Fibroblast of lung (primary cell): ENCODE measurements at regions not wholly inside any gene's neighbourhood (a gene's known extent, or its start where the extent isn't known, plus 50 kb on each side); places are given as distances from the start of the nearest gene placed in this dataset.

Experiments used
- DNase-seq, 2 donors: peaks; one replicate each; pipeline versions ENCODE4 v3.0.0 to v3.0.0-alpha.2; 2010; ENCODE audit warnings: low read depth in 2 of 2
- H2AFZ ChIP-seq: 2 replicates; pipeline ENCODE4 v1.5.1; 2012; ENCODE audit warnings: low read length, control low read depth, inconsistent platforms
- H3K27ac ChIP-seq: 2 replicates; pipeline ENCODE4 v1.5.1; 2011; ENCODE audit warnings: low read length, control low read depth; ENCODE audit not compliant: insufficient read depth
- H3K27me3 ChIP-seq: 2 replicates; pipeline ENCODE4 v1.5.1; 2011; ENCODE audit warnings: mild to moderate bottlenecking, low read length; ENCODE audit not compliant: control insufficient read depth, insufficient read depth
- H3K36me3 ChIP-seq: 2 replicates; pipeline ENCODE4 v1.5.1; 2011; ENCODE audit warnings: low read length; ENCODE audit not compliant: control insufficient read depth, insufficient read depth
- H3K4me1 ChIP-seq: 2 replicates; pipeline ENCODE4 v1.5.1; 2011; ENCODE audit warnings: low read length; ENCODE audit not compliant: control insufficient read depth, insufficient read depth; ENCODE audit errors: extremely low read depth
- H3K4me2 ChIP-seq: 2 replicates; pipeline ENCODE4 v1.5.1; 2011; ENCODE audit warnings: low read length, control low read depth; ENCODE audit not compliant: insufficient read depth; ENCODE audit errors: extremely low read depth
- H3K4me3 ChIP-seq, 4 experiments: fragments of 200-600 bp in 1 of 4; sonication (generic) in 1 of 4; replicated peaks in 1 of 4; 2 replicates each; pipeline ENCODE4 v1.5.1; 2011 to 2016; ENCODE audit warnings: low read length in 4 of 4, low read depth in 3 of 4, mild to moderate bottlenecking in 3 of 4, control low read depth in 2 of 4, inconsistent platforms in 1 of 4, mixed read lengths in 1 of 4; ENCODE audit not compliant: insufficient read depth in 1 of 4; ENCODE audit errors: control extremely low read depth in 1 of 4
- H3K79me2 ChIP-seq: 2 replicates; pipeline ENCODE4 v1.5.1; 2012; ENCODE audit warnings: mild to moderate bottlenecking, low read length, inconsistent platforms; ENCODE audit not compliant: control insufficient read depth, insufficient read depth
- H3K9ac ChIP-seq: 2 replicates; pipeline ENCODE4 v1.5.1; 2011; ENCODE audit warnings: mild to moderate bottlenecking, low read length, control low read depth; ENCODE audit not compliant: insufficient read depth
- H3K9me3 ChIP-seq: 2 replicates; pipeline ENCODE4 v1.5.1; 2012; ENCODE audit warnings: low read depth, low read length; ENCODE audit not compliant: control insufficient read depth, insufficient read depth
- H4K20me1 ChIP-seq: 2 replicates; pipeline ENCODE4 v1.5.1; 2011; ENCODE audit warnings: low read length; ENCODE audit not compliant: control insufficient read depth, insufficient read depth; ENCODE audit errors: extremely low read depth
- EZH2 ChIP-seq: IDR thresholded peaks from 2 replicates; pipeline ENCODE4 v1.5.1; 2012; ENCODE audit warnings: low read length, control low read depth, mild to moderate bottlenecking; ENCODE audit errors: missing control alignments
- TF ChIP-seq, protein P1 (sequence below), 2 donors: IDR thresholded peaks in 1 of 2; conservative IDR thresholded peaks in 1 of 2; 1 replicate in 1 of 2; 2 replicates in 1 of 2; pipeline ENCODE4 v1.5.1; 2011 to 2012; ENCODE audit warnings: low read length in 2 of 2, control low read depth in 1 of 2, inconsistent platforms in 1 of 2, low read depth in 1 of 2, mild to moderate bottlenecking in 1 of 2

DNA sequence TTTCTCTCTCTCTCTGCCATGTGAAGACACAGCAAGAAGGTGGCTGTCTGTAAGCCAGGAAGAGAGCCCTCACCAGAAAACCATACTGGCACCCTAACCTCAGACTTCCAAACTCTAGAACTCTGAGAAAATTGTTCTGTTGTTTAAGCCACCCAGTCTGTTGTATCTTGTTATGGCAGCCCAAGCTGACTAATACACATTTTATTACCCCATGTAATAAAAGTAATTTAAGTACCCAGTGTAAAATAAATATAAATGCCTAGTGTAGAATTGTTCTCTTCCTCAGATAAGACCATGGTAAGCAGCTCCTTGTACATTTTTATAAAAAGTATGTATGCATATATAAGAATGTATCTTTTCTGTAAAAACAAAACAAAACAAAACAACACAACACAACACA lies 119.7 kb downstream of the DTL start:
- H2AFZ ChIP-seq = no peak overlapping the region
- no peak overlapping the region for H3K9ac ChIP-seq
- no peak for TF ChIP-seq EZH2
- TF ChIP-seq, protein P1, sequence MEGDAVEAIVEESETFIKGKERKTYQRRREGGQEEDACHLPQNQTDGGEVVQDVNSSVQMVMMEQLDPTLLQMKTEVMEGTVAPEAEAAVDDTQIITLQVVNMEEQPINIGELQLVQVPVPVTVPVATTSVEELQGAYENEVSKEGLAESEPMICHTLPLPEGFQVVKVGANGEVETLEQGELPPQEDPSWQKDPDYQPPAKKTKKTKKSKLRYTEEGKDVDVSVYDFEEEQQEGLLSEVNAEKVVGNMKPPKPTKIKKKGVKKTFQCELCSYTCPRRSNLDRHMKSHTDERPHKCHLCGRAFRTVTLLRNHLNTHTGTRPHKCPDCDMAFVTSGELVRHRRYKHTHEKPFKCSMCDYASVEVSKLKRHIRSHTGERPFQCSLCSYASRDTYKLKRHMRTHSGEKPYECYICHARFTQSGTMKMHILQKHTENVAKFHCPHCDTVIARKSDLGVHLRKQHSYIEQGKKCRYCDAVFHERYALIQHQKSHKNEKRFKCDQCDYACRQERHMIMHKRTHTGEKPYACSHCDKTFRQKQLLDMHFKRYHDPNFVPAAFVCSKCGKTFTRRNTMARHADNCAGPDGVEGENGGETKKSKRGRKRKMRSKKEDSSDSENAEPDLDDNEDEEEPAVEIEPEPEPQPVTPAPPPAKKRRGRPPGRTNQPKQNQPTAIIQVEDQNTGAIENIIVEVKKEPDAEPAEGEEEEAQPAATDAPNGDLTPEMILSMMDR (conservative IDR thresholded peaks at IDR 0.05 in 1 of 2, IDR thresholded peaks at IDR 0.05 in 1 of 2; ENCODE audit: low read depth in 1 of 2, low read length in 2 of 2) = no peak
- no peaks in the 10 kb centered on the region for H3K36me3 ChIP-seq
- no peak overlapping the region for H3K4me2 ChIP-seq
- no peaks in the 10 kb centered on the region for H4K20me1 ChIP-seq
- no peak overlapping the region for H3K27ac ChIP-seq
- no peaks in the 10 kb centered on the region for H3K4me1 ChIP-seq
- no peaks in the 10 kb centered on the region for H3K79me2 ChIP-seq
- H3K27me3 ChIP-seq = no peaks in the 10 kb centered on the region
- DNase-seq = no peak
- H3K4me3 ChIP-seq = no peak overlapping the region
- H3K9me3 ChIP-seq = no peaks in the 10 kb centered on the region

DNA sequence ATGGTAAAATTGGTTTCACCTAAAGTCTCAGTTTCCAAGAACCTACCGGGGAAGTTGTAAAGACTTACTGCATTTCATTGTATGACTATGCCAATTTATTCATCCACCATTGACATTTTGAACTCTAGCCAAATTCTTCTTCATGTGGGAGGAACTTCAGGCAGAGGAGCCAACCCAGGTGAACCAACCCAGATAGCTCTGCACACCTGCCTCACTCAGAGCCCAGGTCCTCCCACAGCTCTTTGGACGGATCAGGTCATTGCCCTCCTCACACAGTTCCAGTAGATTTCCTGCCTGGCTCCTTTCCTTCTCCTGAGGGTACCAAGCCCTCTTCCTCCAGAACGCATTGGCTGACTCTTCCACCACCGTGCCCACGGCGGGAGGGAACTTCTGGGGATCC lies 121.7 kb downstream of the DTL start:
- DNase-seq = no peak
- Histone ChIP-seq H3K27me3 (no peaks in the 10 kb centered on the region), H3K27ac (no peak overlapping the region), H3K9ac (no peak overlapping the region), H3K9me3 (no peaks in the 10 kb centered on the region), H3K79me2 (no peaks in the 10 kb centered on the region), H3K4me1 (peaks cover 5% of the 10 kb centered on the region), H2AFZ (no peak overlapping the region), H3K4me3 (no peak overlapping the region), H4K20me1 (no peaks in the 10 kb centered on the region), H3K36me3 (no peaks in the 10 kb centered on the region), H3K4me2 (no peak overlapping the region)
- TF ChIP-seq, protein P1 (conservative IDR thresholded peaks at IDR 0.05 in 1 of 2, IDR thresholded peaks at IDR 0.05 in 1 of 2; ENCODE audit: low read depth in 1 of 2, low read length in 2 of 2) = no peak
- no peak for TF ChIP-seq EZH2

DNA sequence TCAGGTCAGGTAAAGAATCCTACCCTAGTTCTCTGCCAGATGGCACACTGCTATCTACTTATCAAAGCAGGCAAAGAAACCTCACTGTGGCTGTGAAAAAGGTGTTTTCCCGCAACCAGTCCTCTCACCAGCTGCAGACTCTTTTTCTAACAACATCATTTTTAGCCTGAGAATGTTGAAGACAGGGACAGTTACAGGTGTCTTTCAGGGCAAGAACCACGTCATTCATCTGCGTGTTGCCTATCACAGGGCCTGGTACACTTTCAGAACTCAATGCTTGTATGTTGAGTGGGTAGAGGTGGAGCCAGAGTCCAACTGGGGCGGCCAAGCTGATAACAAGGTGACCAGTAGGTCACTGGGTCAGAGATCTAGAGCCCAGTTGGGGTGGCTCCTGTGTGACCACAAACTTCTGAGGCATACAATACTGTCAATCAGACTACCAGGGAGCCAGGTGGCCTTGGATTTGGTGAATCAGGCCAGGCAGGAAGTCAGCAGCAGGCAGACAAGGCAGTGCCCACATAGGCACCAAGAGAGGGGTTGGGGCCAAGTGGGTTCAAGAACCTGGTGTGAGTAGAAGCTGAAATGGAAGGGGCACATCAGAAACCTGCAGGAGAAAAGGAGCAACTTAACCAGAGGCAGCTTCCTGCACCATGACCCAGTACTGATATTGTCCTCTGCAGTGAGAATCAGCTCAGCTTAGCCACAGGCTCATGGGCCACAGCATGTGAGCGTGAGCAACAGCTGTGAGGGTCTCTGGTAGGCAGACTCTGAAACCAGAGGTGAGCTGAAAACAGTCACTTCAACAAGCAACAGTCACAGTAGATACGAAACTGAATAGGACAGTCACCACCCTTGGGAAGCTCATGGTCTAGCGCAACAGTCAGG lies 123.6 kb downstream of the DTL start:
- no peaks in the 10 kb centered on the region for H3K79me2 ChIP-seq
- no peaks in the 10 kb centered on the region for H3K9me3 ChIP-seq
- no peak overlapping the region for H3K4me3 ChIP-seq
- no peaks in the 10 kb centered on the region for H4K20me1 ChIP-seq
- H3K9ac ChIP-seq = no peak overlapping the region
- no peak overlapping the region for H3K27ac ChIP-seq
- peaks cover 7% of the 10 kb centered on the region for H3K4me1 ChIP-seq
- no peak overlapping the region for H3K4me2 ChIP-seq
- no peaks in the 10 kb centered on the region for H3K27me3 ChIP-seq
- DNase-seq = no peak
- H3K36me3 ChIP-seq = no peaks in the 10 kb centered on the region
- TF ChIP-seq EZH2 = no peak
- TF ChIP-seq, protein P1 (conservative IDR thresholded peaks at IDR 0.05 in 1 of 2, IDR thresholded peaks at IDR 0.05 in 1 of 2; ENCODE audit: low read depth in 1 of 2, low read length in 2 of 2) = no peak
- H2AFZ ChIP-seq = no peak overlapping the region
